GM23338 (cell line): ENCODE measurements at regions not wholly inside any gene's neighbourhood (a gene's known extent, or its start where the extent isn't known, plus 50 kb on each side); places are given as distances from the start of the nearest gene placed in this dataset.

Source experiments
- ATAC-seq: fragments of 200-7000 bp; cut with Tn5 transposase; 3 replicates; pipeline ENCODE4 v1.9.1; 2020
- DNase-seq: peaks from one replicate; pipeline ENCODE4 v3.0.0-alpha.2; 2015; ENCODE audit warnings: low spot score
- H2AFZ ChIP-seq: fragments of 200-600 bp; sonication (generic); 2 replicates; pipeline ENCODE4 v1.8.0; 2016; ENCODE audit warnings: antibody characterized with exemption, mild to moderate bottlenecking, moderate library complexity
- H3F3A ChIP-seq: fragments of 200-600 bp; sonication (generic); replicated peaks from 2 replicates; pipeline ENCODE4 v1.8.0; 2017; ENCODE audit warnings: antibody characterized with exemption, mixed run types, low read depth
- H3K27ac ChIP-seq: fragments of 200-600 bp; sonication (generic); 2 replicates; pipeline ENCODE4 v1.6.1; 2016; ENCODE audit warnings: low read depth
- H3K27me3 ChIP-seq: fragments of 200-600 bp; sonication (generic); 2 replicates; pipeline ENCODE4 v1.8.0; 2016; ENCODE audit warnings: mild to moderate bottlenecking, mixed run types, moderate library complexity; ENCODE audit not compliant: insufficient read depth
- H3K36me3 ChIP-seq: fragments of 200-600 bp; sonication (generic); 2 replicates; pipeline ENCODE4 v1.8.0; 2016; ENCODE audit warnings: mild to moderate bottlenecking; ENCODE audit not compliant: insufficient read depth
- H3K4me1 ChIP-seq: fragments of 200-600 bp; sonication (generic); 2 replicates; pipeline ENCODE4 v1.8.0; 2016; ENCODE audit warnings: mild to moderate bottlenecking, moderate library complexity; ENCODE audit not compliant: insufficient read depth
- H3K4me2 ChIP-seq: fragments of 200-600 bp; sonication (generic); 2 replicates; pipeline ENCODE4 v1.7.1; 2017; ENCODE audit warnings: mixed run types
- H3K4me3 ChIP-seq: fragments of 200-600 bp; sonication (generic); 2 replicates; pipeline ENCODE4 v1.6.1; 2016; ENCODE audit warnings: mixed run types
- H3K79me2 ChIP-seq: fragments of 200-600 bp; sonication (generic); replicated peaks from 2 replicates; pipeline ENCODE4 v1.8.0; 2017; ENCODE audit warnings: mild to moderate bottlenecking; ENCODE audit not compliant: insufficient read depth
- H3K9me2 ChIP-seq: fragments of 200-600 bp; sonication (generic); 2 replicates; pipeline ENCODE4 v1.8.0; 2017; ENCODE audit not compliant: insufficient read depth
- H4K20me1 ChIP-seq: fragments of 200-600 bp; sonication (generic); replicated peaks from 2 replicates; pipeline ENCODE4 v1.8.0; 2017; ENCODE audit warnings: mild to moderate bottlenecking; ENCODE audit not compliant: insufficient read depth
- H3K27ac Mint-ChIP-seq: 2 replicates; pipeline ENCODE4 v1.8.0; 2020; ENCODE audit warnings: inconsistent platforms, mild to moderate bottlenecking, moderate library complexity, mixed read lengths
- H3K27me3 Mint-ChIP-seq: 3 replicates; pipeline ENCODE4 v1.8.0; 2022; ENCODE audit warnings: low read depth, mild to moderate bottlenecking, moderate library complexity, mixed read lengths, inconsistent platforms; ENCODE audit not compliant: insufficient read depth, poor library complexity
- H3K36me3 Mint-ChIP-seq: 3 replicates; pipeline ENCODE4 v1.8.0; 2021; ENCODE audit warnings: low read depth, mild to moderate bottlenecking, inconsistent platforms, moderate library complexity, mixed read lengths
- H3K4me1 Mint-ChIP-seq: 3 replicates; pipeline ENCODE4 v1.8.0; 2020; ENCODE audit warnings: mild to moderate bottlenecking, inconsistent platforms, mixed read lengths
- H3K4me3 Mint-ChIP-seq: 3 replicates; pipeline ENCODE4 v1.8.0; 2021; ENCODE audit warnings: moderate library complexity, mild to moderate bottlenecking, inconsistent platforms, mixed read lengths
- H3K9me3 Mint-ChIP-seq: 3 replicates; pipeline ENCODE4 v1.8.0; 2020; ENCODE audit warnings: moderate library complexity, mild to moderate bottlenecking, inconsistent platforms, mixed read lengths
- CTCF ChIP-seq, 2 experiments: fragments of 200-600 bp in 1 of 2; sonication (generic) in 1 of 2; conservative IDR thresholded peaks; 2 replicates each; pipeline versions ENCODE4 v1.5.1 to v1.6.1; 2016 to 2017; ENCODE audit warnings: antibody characterized with exemption in 2 of 2, low read depth in 2 of 2, mild to moderate bottlenecking in 2 of 2, moderate library complexity in 1 of 2
- EZH2phosphoT487 ChIP-seq: fragments of 200-600 bp; sonication (generic); IDR thresholded peaks from one replicate; pipeline ENCODE4 v1.8.1; 2018; ENCODE audit warnings: antibody characterized with exemption; ENCODE audit not compliant: unreplicated experiment
- JUNB ChIP-seq: IDR thresholded peaks from one replicate; pipeline ENCODE4 v1.6.1; 2016; ENCODE audit warnings: antibody characterized with exemption; ENCODE audit not compliant: unreplicated experiment
- REST ChIP-seq: IDR thresholded peaks from one replicate; pipeline ENCODE4 v1.6.1; 2018; ENCODE audit warnings: antibody characterized with exemption; ENCODE audit not compliant: unreplicated experiment
- STAT1 ChIP-seq: IDR thresholded peaks from one replicate; pipeline ENCODE4 v1.6.1; 2016; ENCODE audit warnings: antibody characterized with exemption; ENCODE audit not compliant: unreplicated experiment
- ZNF331 ChIP-seq: fragments of 250-450 bp; sonication (Bioruptor Pico); IDR thresholded peaks from 2 replicates; pipeline ENCODE4 v1.5.0; 2020; ENCODE audit warnings: low read depth, mild to moderate bottlenecking, moderate library complexity
- ZNF462 ChIP-seq: fragments of 250-450 bp; sonication (Bioruptor Pico); IDR thresholded peaks from 2 replicates; pipeline ENCODE4 v1.5.0; 2020; ENCODE audit warnings: mild to moderate bottlenecking, moderate library complexity

- DNase-seq, result no peak
- Mint-ChIP-seq H3K27ac (no peak overlapping the region), H3K36me3 (peaks cover 5% of the 10 kb centered on the region; the same call in 2 of the 3 replicates), H3K9me3 (peaks cover 10% of the 10 kb centered on the region), H3K4me1 (peaks cover 6% of the 10 kb centered on the region; the same call in 2 of the 3 replicates), H3K27me3 (peaks cover 9% of the 10 kb centered on the region), H3K4me3 (no peak overlapping the region)
- TF ChIP-seq EZH2phosphoT487 (no peak), CTCF (conservative IDR thresholded peaks at IDR 0.05; ENCODE audit: low read depth in 2 of 2) (no peak), JUNB (no peak), ZNF331 (CRISPR knock-in tag) (no peak)
- H3K79me2 ChIP-seq, result no peaks in the 10 kb centered on the region
- H3F3A ChIP-seq, result no peaks in the 10 kb centered on the region
- no peak overlapping the region for H3K4me3 ChIP-seq
- H3K4me2 ChIP-seq, result no peak overlapping the region
- no peak for ATAC-seq
- H3K36me3 ChIP-seq, result no peaks in the 10 kb centered on the region
- no peaks in the 10 kb centered on the region for H3K4me1 ChIP-seq
- H3K9me2 ChIP-seq, result 0 out of 2 replicates have a peak, but pooled peaks cover 7% of the 10 kb centered on the region
- no peak overlapping the region for H2AFZ ChIP-seq
- no peak overlapping the region for H3K27ac ChIP-seq
- H4K20me1 ChIP-seq, result no peaks in the 10 kb centered on the region
- no peaks in the 10 kb centered on the region for H3K27me3 ChIP-seq
Observed at GRCh38 chr2:407630-408029, 119.7 kb upstream of the ALKAL2 start.

GRCh38 chr2:406876-407275 is 119.0 kb upstream of the ALKAL2 start:
- Histone ChIP-seq H3F3A (no peaks in the 10 kb centered on the region), H3K27me3 (no peaks in the 10 kb centered on the region), H3K36me3 (no peaks in the 10 kb centered on the region), H3K4me3 (no peak overlapping the region), H3K4me1 (no peaks in the 10 kb centered on the region), H3K9me2 (0 out of 2 replicates have a peak, but pooled peaks cover 7% of the 10 kb centered on the region), H3K27ac (no peak overlapping the region), H3K4me2 (no peak overlapping the region), H3K79me2 (no peaks in the 10 kb centered on the region), H4K20me1 (no peaks in the 10 kb centered on the region), H2AFZ (no peak overlapping the region)
- Mint-ChIP-seq H3K4me3 (no peak overlapping the region), H3K4me1 (peaks cover 6% of the 10 kb centered on the region; the same call in 2 of the 3 replicates), H3K27me3 (peaks cover 9% of the 10 kb centered on the region), H3K27ac (no peak overlapping the region), H3K36me3 (peaks cover 5% of the 10 kb centered on the region; the same call in 2 of the 3 replicates), H3K9me3 (peaks cover 10% of the 10 kb centered on the region)
- DNase-seq, result no peak
- no peak for ATAC-seq
- TF ChIP-seq REST (no peak), ZNF462 (CRISPR knock-in tag) (no peak), STAT1 (no peak), EZH2phosphoT487 (no peak), CTCF (conservative IDR thresholded peaks at IDR 0.05; ENCODE audit: low read depth in 2 of 2) (no peak)
